H1 (cell line): ENCODE measurements at regions not wholly inside any gene's neighbourhood (a gene's known extent, or its start where the extent isn't known, plus 50 kb on each side); places are given as distances from the start of the nearest gene placed in this dataset.
A peak's percentile ranks its signal among the peaks of the same experiment; 100 is the strongest.

Experiments
- CTCF ChIA-PET: fragments of 300-600 bp; sonication (Branson Sonifier 250); formaldehyde crosslinking; loops from one replicate; lab custom pipeline; 2021; ENCODE audit not compliant: partially characterized antibody; lab: Charles Lee
- POLR2A ChIA-PET: fragments of 300-600 bp; sonication (Branson Sonifier 250); formaldehyde crosslinking; loops from one replicate; lab custom pipeline; 2021; ENCODE audit warnings: inconsistent platforms; ENCODE audit not compliant: partially characterized antibody; lab: Charles Lee
- DNase-seq, 2 experiments: peaks; one replicate each; pipeline versions ENCODE4 v3.0.0 to v3.0.0-alpha.2; 2010 to 2022; ENCODE audit warnings: low spot score in 2 of 2, low read depth in 1 of 2, mixed read lengths in 1 of 2
- FAIRE-seq: peaks from 2 replicates; lab custom pipeline; 2011; peaks lifted over from hg19 to GRCh38; lab: Jason Lieb, UNC
- H2AFZ ChIP-seq: 2 replicates; pipeline ENCODE4 v1.8.1; 2012; ENCODE audit warnings: low read length, inconsistent platforms
- H2AK5ac ChIP-seq: 2 replicates; pipeline ENCODE4 v1.6.1; 2013; ENCODE audit warnings: low read depth, low read length
- H2BK120ac ChIP-seq: replicated peaks from 2 replicates; pipeline ENCODE3; 2013; ENCODE audit warnings: low read depth, low read length, inconsistent platforms
- H2BK12ac ChIP-seq: 2 replicates; pipeline ENCODE4 v1.6.1; 2013; ENCODE audit warnings: low read depth, low read length
- H2BK15ac ChIP-seq: 2 replicates; pipeline ENCODE4 v1.6.1; 2013; ENCODE audit warnings: low read length
- H2BK20ac ChIP-seq: 2 replicates; pipeline ENCODE4 v1.6.1; 2013; ENCODE audit warnings: low read length
- H2BK5ac ChIP-seq: 2 replicates; pipeline ENCODE4 v1.6.1; 2013; ENCODE audit warnings: low read depth, low read length
- H3K14ac ChIP-seq: 2 replicates; pipeline ENCODE4 v1.6.1; 2013; ENCODE audit warnings: inconsistent platforms; ENCODE audit not compliant: insufficient read length
- H3K18ac ChIP-seq: 2 replicates; pipeline ENCODE4 v1.6.1; 2013; ENCODE audit warnings: low read length; ENCODE audit errors: extremely low read depth
- H3K23ac ChIP-seq: 2 replicates; pipeline ENCODE4 v1.6.1; 2013; ENCODE audit warnings: inconsistent platforms; ENCODE audit not compliant: insufficient read length
- H3K23me2 ChIP-seq: 2 replicates; pipeline ENCODE4 v1.6.1; 2013; ENCODE audit warnings: low read depth, low read length
- H3K27ac ChIP-seq: 2 replicates; pipeline ENCODE4 v1.6.1; 2011; ENCODE audit warnings: low read depth, low read length, inconsistent platforms
- H3K27me3 ChIP-seq, 4 experiments: replicated peaks in 1 of 4; 1 replicate in 1 of 4; 2 replicates in 3 of 4; pipeline versions ENCODE4 v1.6.1 to v1.8.1; 2011 to 2013; ENCODE audit warnings: low read length in 3 of 4, mild to moderate bottlenecking in 3 of 4, inconsistent platforms in 2 of 4, mixed read lengths in 2 of 4, moderate library complexity in 1 of 4; ENCODE audit not compliant: control insufficient read depth in 3 of 4, insufficient read depth in 3 of 4; ENCODE audit errors: extremely low read depth in 1 of 4
- H3K36me3 ChIP-seq, 4 experiments: 2 replicates each; pipeline versions ENCODE4 v1.6.1 to v1.8.1; 2011 to 2013; ENCODE audit warnings: mild to moderate bottlenecking in 4 of 4, low read length in 3 of 4, moderate library complexity in 2 of 4, control low read depth in 1 of 4, inconsistent platforms in 1 of 4; ENCODE audit not compliant: insufficient read depth in 4 of 4, control insufficient read depth in 2 of 4
- H3K4ac ChIP-seq: replicated peaks from 2 replicates; pipeline ENCODE3; 2013; ENCODE audit warnings: low read length, low read depth, mixed read lengths, inconsistent platforms; ENCODE audit not compliant: insufficient read length
- H3K4me1 ChIP-seq, 4 experiments: replicated peaks in 1 of 4; 1 replicate in 1 of 4; 2 replicates in 3 of 4; pipeline versions ENCODE4 v1.6.1 to v1.8.1; 2011 to 2013; ENCODE audit warnings: low read length in 3 of 4, inconsistent platforms in 2 of 4, mixed read lengths in 1 of 4; ENCODE audit not compliant: insufficient read depth in 4 of 4, control insufficient read depth in 3 of 4
- H3K4me2 ChIP-seq, 2 experiments: 2 replicates each; pipeline versions ENCODE4 v1.6.1 to v1.8.1; 2011 to 2013; ENCODE audit warnings: low read depth in 2 of 2, low read length in 2 of 2, control low read depth in 1 of 2, inconsistent platforms in 1 of 2, mild to moderate bottlenecking in 1 of 2; ENCODE audit not compliant: insufficient read depth in 1 of 2
- H3K4me3 ChIP-seq, 4 experiments: fragments of 200-600, 300-600 bp in 1 of 4; sonication (generic), shearing (Covaris generic), sonication (Bioruptor Twin) in 1 of 4; 2 replicates each; pipeline versions ENCODE4 v1.5.1 to v1.8.1; 2011 to 2016; ENCODE audit warnings: low read length in 4 of 4, low read depth in 3 of 4, control low read depth in 2 of 4, inconsistent platforms in 2 of 4, mild to moderate bottlenecking in 2 of 4, mixed read lengths in 1 of 4, moderate library complexity in 1 of 4; ENCODE audit not compliant: insufficient read depth in 2 of 4; ENCODE audit errors: extremely low read depth in 1 of 4
- H3K56ac ChIP-seq: replicated peaks from 2 replicates; pipeline ENCODE3; 2013; ENCODE audit warnings: low read depth, mild to moderate bottlenecking, mixed read lengths, low read length, inconsistent platforms; ENCODE audit not compliant: insufficient read length
- H3K79me1 ChIP-seq: 2 replicates; pipeline ENCODE4 v1.6.1; 2013; ENCODE audit warnings: low read depth, low read length, control low read depth
- H3K79me2 ChIP-seq, 2 experiments: 2 replicates each; pipeline versions ENCODE4 v1.6.1 to v1.8.1; 2012 to 2013; ENCODE audit warnings: low read length in 2 of 2, mild to moderate bottlenecking in 2 of 2, inconsistent platforms in 1 of 2; ENCODE audit not compliant: insufficient read depth in 2 of 2, control insufficient read depth in 1 of 2
- H3K9ac ChIP-seq, 4 experiments: replicated peaks in 1 of 4; 1 replicate in 1 of 4; 2 replicates in 3 of 4; pipeline versions ENCODE4 v1.6.1 to v1.8.1; 2011 to 2013; ENCODE audit warnings: low read depth in 3 of 4, low read length in 3 of 4, control low read depth in 2 of 4, mild to moderate bottlenecking in 2 of 4, moderate library complexity in 2 of 4, inconsistent platforms in 1 of 4; ENCODE audit errors: extremely low read depth in 1 of 4
- H3K9me3 ChIP-seq, 2 experiments: 2 replicates each; pipeline versions ENCODE4 v1.6.1 to v1.8.1; 2012 to 2013; ENCODE audit warnings: mild to moderate bottlenecking in 2 of 2, moderate library complexity in 2 of 2, control low read depth in 1 of 2, inconsistent platforms in 1 of 2, low read depth in 1 of 2, low read length in 1 of 2, mixed read lengths in 1 of 2; ENCODE audit not compliant: insufficient read depth in 2 of 2
- H4K20me1 ChIP-seq, 2 experiments: replicated peaks in 1 of 2; 2 replicates each; pipeline versions ENCODE3 to v1.8.1; 2011 to 2013; ENCODE audit warnings: inconsistent platforms in 2 of 2, low read length in 2 of 2, mild to moderate bottlenecking in 1 of 2; ENCODE audit not compliant: insufficient read depth in 2 of 2, control insufficient read depth in 1 of 2
- H4K5ac ChIP-seq: 2 replicates; pipeline ENCODE4 v1.6.1; 2013; ENCODE audit warnings: low read length, low read depth, mixed read lengths, inconsistent platforms; ENCODE audit not compliant: insufficient read length
- H4K8ac ChIP-seq: 2 replicates; pipeline ENCODE4 v1.8.0; 2013; ENCODE audit warnings: mild to moderate bottlenecking, moderate library complexity, low read length, inconsistent platforms; ENCODE audit not compliant: insufficient read depth; ENCODE audit errors: extremely low read depth
- H4K91ac ChIP-seq: replicated peaks from 2 replicates; pipeline ENCODE3; 2013; ENCODE audit warnings: low read length, mixed read lengths, inconsistent platforms; ENCODE audit not compliant: insufficient read length
- CHD1 ChIP-seq: IDR thresholded peaks from 2 replicates; pipeline ENCODE4 v1.6.1; 2012; ENCODE audit warnings: low read depth, low read length, improper control_type of control experiment
- CHD2 ChIP-seq: IDR thresholded peaks from 2 replicates; pipeline ENCODE4 v1.6.1; 2012; ENCODE audit warnings: low read length, improper control_type of control experiment
- CTBP2 ChIP-seq: IDR thresholded peaks from 2 replicates; pipeline ENCODE4 v1.7.0; 2011; ENCODE audit warnings: borderline replicate concordance, mild to moderate bottlenecking, moderate library complexity, mixed read lengths, low read length; ENCODE audit not compliant: insufficient read depth, insufficient read length
- SIX5 ChIP-seq: IDR thresholded peaks from 2 replicates; pipeline ENCODE4 v1.6.1; 2011; ENCODE audit warnings: mild to moderate bottlenecking, low read depth, low read length
- ZNF274 ChIP-seq: IDR thresholded peaks from 2 replicates; pipeline ENCODE4 v1.7.0; 2012; ENCODE audit warnings: low read length, borderline replicate concordance; ENCODE audit errors: extremely low read depth

DNA sequence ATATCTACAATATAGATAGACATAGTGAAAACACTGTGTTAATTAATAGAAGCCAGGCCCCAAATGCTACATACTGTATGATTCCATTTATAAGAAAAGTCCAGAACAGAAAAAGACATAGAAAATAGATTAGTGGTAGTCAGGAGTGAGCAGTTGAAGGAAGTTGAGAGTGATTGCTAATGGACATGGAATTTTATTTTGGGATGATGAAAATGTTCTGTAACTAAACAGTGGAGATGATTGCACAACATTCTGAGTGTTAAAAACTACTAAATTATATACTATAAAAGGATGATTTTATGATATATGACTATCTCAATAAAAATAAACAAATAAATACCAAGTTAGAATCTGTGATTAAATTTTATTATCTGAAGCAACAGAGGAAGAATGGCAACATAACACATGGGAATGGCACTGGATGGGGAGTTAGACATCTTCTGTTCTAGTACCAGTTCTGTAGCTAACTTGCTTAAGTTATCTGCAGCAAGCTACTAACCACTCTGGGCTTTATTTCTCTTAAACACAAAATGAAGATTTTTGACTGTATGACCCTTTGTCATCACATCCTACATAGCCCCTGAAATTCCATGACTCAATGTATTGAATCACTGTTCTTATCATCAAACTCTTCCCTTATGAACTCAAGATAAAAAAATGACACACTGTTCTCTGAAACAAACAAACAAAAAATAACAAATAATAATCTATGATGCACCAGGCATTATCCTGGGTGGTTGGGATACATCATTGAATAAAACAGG is 612.7 kb downstream of the TBL1XR1 start:
- no peak overlapping the region for H4K91ac ChIP-seq
- H2AK5ac ChIP-seq = no peak overlapping the region
- no peaks in the 10 kb centered on the region for H3K79me2 ChIP-seq
- TF ChIP-seq SIX5 (no peak), CHD2 (no peak), ZNF274 (no peak), CTBP2 (no peak), CHD1 (no peak)
- TF ChIP-seq, all 59 proteins: peak for 0
- no peak overlapping the region for H3K56ac ChIP-seq
- no peaks in the 10 kb centered on the region for H3K79me1 ChIP-seq
- H2BK12ac ChIP-seq = no peak overlapping the region
- DNase-seq (no peak), FAIRE-seq (no peak)
- H3K4me3 ChIP-seq = no peak overlapping the region
- no peak overlapping the region for H3K4me2 ChIP-seq
- no peak overlapping the region for H4K5ac ChIP-seq
- H3K4me1 ChIP-seq = no peaks in the 10 kb centered on the region
- H3K18ac ChIP-seq = no peak overlapping the region
- H3K23me2 ChIP-seq = no peaks in the 10 kb centered on the region; the same call in 1 of the 2 replicates
- no peaks in the 10 kb centered on the region for H3K36me3 ChIP-seq
- no peaks in the 10 kb centered on the region for H4K20me1 ChIP-seq
- no peak overlapping the region for H2BK20ac ChIP-seq
- H2AFZ ChIP-seq = no peak overlapping the region
- ChIA-PET POLR2A (no interaction called here), CTCF (no interaction called here)
- no peak overlapping the region for H2BK120ac ChIP-seq
- H3K9me3 ChIP-seq = no peaks in the 10 kb centered on the region
- peak overlapping the region in 1 of 4 experiments; percentile 8; a peak in 1 of 7 replicates for H3K9ac ChIP-seq
- no peak overlapping the region for H2BK5ac ChIP-seq
- no peak overlapping the region for H4K8ac ChIP-seq
- H3K14ac ChIP-seq = no peak overlapping the region
- H2BK15ac ChIP-seq = no peak overlapping the region
- H3K23ac ChIP-seq = no peak overlapping the region
- peaks cover 0 to 2% (median 0%) of the 10 kb centered on the region in 4 experiments; a peak in 1 of 7 replicates for H3K27me3 ChIP-seq
- H3K27ac ChIP-seq = no peak overlapping the region
- no peak overlapping the region for H3K4ac ChIP-seq
